ENCODE measurements at regions not wholly inside any gene's neighbourhood (a gene's known extent, or its start where the extent isn't known, plus 50 kb on each side); places are given as distances from the start of the nearest gene placed in this dataset.

DNA sequence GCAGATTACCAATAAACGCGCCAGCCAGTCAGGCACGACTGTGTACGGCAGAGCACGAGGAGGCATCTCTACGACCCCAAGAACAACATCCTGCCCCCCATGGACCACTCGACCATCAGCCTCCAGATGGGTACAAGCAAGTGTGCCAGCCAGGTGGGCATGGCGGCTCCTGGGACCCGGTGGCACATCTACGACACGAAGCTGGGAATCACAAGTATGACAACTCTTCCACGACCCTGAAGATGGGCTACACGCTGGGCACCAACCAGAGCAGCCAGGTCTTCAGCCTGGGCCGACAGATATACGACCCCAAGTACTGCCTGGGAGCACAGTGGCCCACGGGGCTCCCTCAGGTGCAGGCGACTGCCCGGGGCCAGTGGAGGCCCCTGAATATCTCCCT, 217.6 kb downstream of the POTED start:
- TF ChIP-seq, protein P1, sequence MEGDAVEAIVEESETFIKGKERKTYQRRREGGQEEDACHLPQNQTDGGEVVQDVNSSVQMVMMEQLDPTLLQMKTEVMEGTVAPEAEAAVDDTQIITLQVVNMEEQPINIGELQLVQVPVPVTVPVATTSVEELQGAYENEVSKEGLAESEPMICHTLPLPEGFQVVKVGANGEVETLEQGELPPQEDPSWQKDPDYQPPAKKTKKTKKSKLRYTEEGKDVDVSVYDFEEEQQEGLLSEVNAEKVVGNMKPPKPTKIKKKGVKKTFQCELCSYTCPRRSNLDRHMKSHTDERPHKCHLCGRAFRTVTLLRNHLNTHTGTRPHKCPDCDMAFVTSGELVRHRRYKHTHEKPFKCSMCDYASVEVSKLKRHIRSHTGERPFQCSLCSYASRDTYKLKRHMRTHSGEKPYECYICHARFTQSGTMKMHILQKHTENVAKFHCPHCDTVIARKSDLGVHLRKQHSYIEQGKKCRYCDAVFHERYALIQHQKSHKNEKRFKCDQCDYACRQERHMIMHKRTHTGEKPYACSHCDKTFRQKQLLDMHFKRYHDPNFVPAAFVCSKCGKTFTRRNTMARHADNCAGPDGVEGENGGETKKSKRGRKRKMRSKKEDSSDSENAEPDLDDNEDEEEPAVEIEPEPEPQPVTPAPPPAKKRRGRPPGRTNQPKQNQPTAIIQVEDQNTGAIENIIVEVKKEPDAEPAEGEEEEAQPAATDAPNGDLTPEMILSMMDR (optimal IDR thresholded peaks at IDR 0.05 in 1 of 3, IDR thresholded peaks at IDR 0.05 in 1 of 3, conservative IDR thresholded peaks at IDR 0.05 in 1 of 3; ENCODE audit: extremely low read depth in 1 of 3, insufficient read depth in 2 of 3, low read length in 3 of 3) = no peak
- TF ChIP-seq EZH2 (IDR thresholded peaks at IDR 0.05; ENCODE audit: low read length) = no peak

Data from keratinocyte (primary cell).